PC-3 (cell line): ENCODE measurements at regions not wholly inside any gene's neighbourhood (a gene's known extent, or its start where the extent isn't known, plus 50 kb on each side); places are given as distances from the start of the nearest gene placed in this dataset.

Source experiments
- ATAC-seq: fragments of 200-7000 bp; cut with Tn5 transposase; 2 replicates; pipeline ENCODE4 v1.9.1; 2020; ENCODE audit warnings: mild to moderate bottlenecking, moderate library complexity
- BruUV-seq: library from RNA; stranded (reverse); fragments of 400-500 nt; replicated peaks from 2 replicates; lab custom pipeline; 2021; lab: Mats Ljungman, UMichigan
- CTCF ChIA-PET: fragments of 300-600 bp; sonication (Branson Sonifier 250); formaldehyde crosslinking; loops from one replicate; lab custom pipeline; 2022; ENCODE audit warnings: antibody characterized with exemption; lab: Charles Lee
- POLR2A ChIA-PET: fragments of 300-600 bp; sonication (Branson Sonifier 250); formaldehyde crosslinking; loops from one replicate; lab custom pipeline; 2022; ENCODE audit warnings: antibody characterized with exemption; ENCODE audit not compliant: unreplicated experiment; lab: Charles Lee
- DNase-seq: peaks from one replicate; pipeline ENCODE4 v3.0.0-alpha.2; 2015
- H2AFZ ChIP-seq: fragments of 300-600 bp; sonication (generic); 2 replicates; pipeline ENCODE4 v1.6.0; 2016; ENCODE audit warnings: antibody characterized with exemption, low read length
- H3F3A ChIP-seq: fragments of 300-600 bp; sonication (generic); one replicate; pipeline ENCODE4 v1.6.0; 2017; ENCODE audit warnings: antibody characterized with exemption, low read length, control low read depth, mild to moderate bottlenecking; ENCODE audit not compliant: unreplicated experiment
- H3K27ac ChIP-seq: fragments of 300-600 bp; sonication (generic); 2 replicates; pipeline ENCODE4 v1.5.1; 2016; ENCODE audit warnings: mild to moderate bottlenecking, low read length
- H3K27me3 ChIP-seq: fragments of 300-600 bp; sonication (generic); 2 replicates; pipeline ENCODE4 v1.6.1; 2016; ENCODE audit warnings: low read length, mixed read lengths
- H3K36me3 ChIP-seq: fragments of 300-600 bp; sonication (generic); 2 replicates; pipeline ENCODE4 v1.6.1; 2016; ENCODE audit warnings: low read depth, mixed run types, low read length, mixed read lengths
- H3K4me1 ChIP-seq: fragments of 300-600 bp; sonication (generic); 2 replicates; pipeline ENCODE4 v1.5.1; 2016; ENCODE audit warnings: low read length; ENCODE audit not compliant: insufficient read depth
- H3K4me2 ChIP-seq: fragments of 300-600 bp; sonication (generic); 2 replicates; pipeline ENCODE4 v1.6.0; 2016; ENCODE audit warnings: low read length
- H3K4me3 ChIP-seq: fragments of 300-600 bp; sonication (generic); 2 replicates; pipeline ENCODE4 v1.5.1; 2016; ENCODE audit warnings: mild to moderate bottlenecking, low read length, mixed read lengths
- H3K79me2 ChIP-seq: fragments of 300-600 bp; sonication (generic); 2 replicates; pipeline ENCODE4 v1.6.1; 2017; ENCODE audit warnings: low read length, mixed read lengths
- H3K9ac ChIP-seq: fragments of 300-600 bp; sonication (generic); 2 replicates; pipeline ENCODE4 v1.6.0; 2016; ENCODE audit warnings: mild to moderate bottlenecking, low read length
- H3K9me2 ChIP-seq: fragments of 300-600 bp; sonication (generic); replicated peaks from 2 replicates; pipeline ENCODE4 v1.6.1; 2016; ENCODE audit warnings: mixed run types, low read length, mixed read lengths
- H3K9me3 ChIP-seq: fragments of 300-600 bp; sonication (generic); 2 replicates; pipeline ENCODE4 v1.6.1; 2016; ENCODE audit warnings: low read length, mixed read lengths
- H4K20me1 ChIP-seq: fragments of 300-600 bp; sonication (generic); 2 replicates; pipeline ENCODE4 v1.6.1; 2016; ENCODE audit warnings: low read length, mixed read lengths
- CTCF ChIP-seq: fragments of 300-600 bp; sonication (generic); conservative IDR thresholded peaks from 2 replicates; pipeline ENCODE4 v1.5.1; 2017; ENCODE audit warnings: antibody characterized with exemption, low read depth, mild to moderate bottlenecking, low read length
- EZH2 ChIP-seq: fragments of 300-600 bp; sonication (generic); IDR thresholded peaks from one replicate; pipeline ENCODE4 v1.6.1; 2017; ENCODE audit warnings: antibody characterized with exemption, mild to moderate bottlenecking, low read length; ENCODE audit not compliant: unreplicated experiment
- EZH2phosphoT487 ChIP-seq: fragments of 300-600 bp; sonication (generic); IDR thresholded peaks from 2 replicates; pipeline ENCODE4 v1.6.1; 2018; ENCODE audit warnings: mild to moderate bottlenecking, antibody characterized with exemption, low read length, borderline replicate concordance
- intact Hi-C: fragments of 100-400 bp; cut with micrococcal nuclease; formaldehyde crosslinking; loops from 2 replicates; pipeline ENCODE4 v1.9.0; 2023

GRCh38 chr6:168719901-168720300, 278.9 kb downstream of the SMOC2 start:
- Histone ChIP-seq H4K20me1 (no peaks in the 10 kb centered on the region), H3F3A (no peaks in the 10 kb centered on the region), H3K9ac (no peak overlapping the region), H3K36me3 (no peaks in the 10 kb centered on the region), H3K4me3 (no peak overlapping the region), H3K27me3 (no peaks in the 10 kb centered on the region), H3K4me2 (no peak overlapping the region), H3K9me2 (no peaks in the 10 kb centered on the region), H3K27ac (no peak overlapping the region), H3K4me1 (no peaks in the 10 kb centered on the region), H3K79me2 (no peaks in the 10 kb centered on the region), H3K9me3 (no peaks in the 10 kb centered on the region), H2AFZ (no peak overlapping the region)
- DNase-seq (no peak), ATAC-seq (no peak)
- no peak for TF ChIP-seq EZH2
- BruUV-seq = no TSS peak
- CTCF ChIA-PET = no interaction called here
- intact Hi-C loops = no loop called here
- POLR2A ChIA-PET = no interaction called here

- H4K20me1 ChIP-seq = no peaks in the 10 kb centered on the region
- CTCF ChIA-PET = no interaction called here
- ATAC-seq = no peak
- H3K36me3 ChIP-seq = no peaks in the 10 kb centered on the region
- BruUV-seq = no TSS peak
- no peak overlapping the region for H3K4me3 ChIP-seq
- H3K9ac ChIP-seq = no peak overlapping the region
- H3K27me3 ChIP-seq = no peaks in the 10 kb centered on the region
- H3K4me1 ChIP-seq = no peaks in the 10 kb centered on the region
- TF ChIP-seq EZH2phosphoT487 (no peak), CTCF (no peak), EZH2 (no peak)
- H3K4me2 ChIP-seq = no peak overlapping the region
- POLR2A ChIA-PET = no interaction called here
- H2AFZ ChIP-seq = no peak overlapping the region
- no peaks in the 10 kb centered on the region for H3K79me2 ChIP-seq
- H3F3A ChIP-seq = no peaks in the 10 kb centered on the region
- no peak for DNase-seq
- intact Hi-C loops = no loop called here
- H3K9me2 ChIP-seq = no peaks in the 10 kb centered on the region
- no peak overlapping the region for H3K27ac ChIP-seq
- no peaks in the 10 kb centered on the region for H3K9me3 ChIP-seq
These were observed 278.0 kb downstream of the SMOC2 start for GRCh38 chr6:168718821-168719475.
